ENCODE measurements at regions not wholly inside any gene's neighbourhood (a gene's known extent, or its start where the extent isn't known, plus 50 kb on each side); places are given as distances from the start of the nearest gene placed in this dataset.

DNA sequence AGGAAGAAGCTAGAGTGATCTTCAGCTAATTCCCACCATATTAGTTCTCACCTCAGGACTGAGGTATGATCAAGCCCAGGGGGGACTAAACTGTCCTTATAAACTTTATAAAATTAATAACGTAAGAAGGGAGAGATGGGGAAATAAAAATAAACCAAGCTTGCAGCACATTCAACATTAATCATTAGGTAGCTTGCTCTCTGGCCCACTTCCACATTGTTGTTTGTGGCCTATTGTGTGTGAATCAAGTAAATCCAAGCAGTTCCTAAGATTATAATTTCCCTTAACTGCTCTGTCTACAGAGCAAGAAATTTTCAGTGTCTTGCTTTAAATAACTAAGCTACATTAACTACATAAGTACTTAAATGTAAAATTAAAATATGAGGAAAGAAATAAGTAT, 131.3 kb upstream of the ABCA1 start:
- Mint-ChIP-seq H3K4me1 (ENCODE audit: low read depth) (no peaks in the 10 kb centered on the region), H3K27me3 (ENCODE audit: low read depth) (peaks cover 5% of the 10 kb centered on the region), H3K36me3 (ENCODE audit: low read depth) (no peaks in the 10 kb centered on the region), H3K27ac (no peak overlapping the region), H3K4me3 (no peak overlapping the region), H3K9me3 (no peaks in the 10 kb centered on the region)
- no peak for DNase-seq (ENCODE audit: low spot score)

- H3K4me3 Mint-ChIP-seq = no peak overlapping the region
- no peaks in the 10 kb centered on the region for H3K36me3 Mint-ChIP-seq (ENCODE audit: low read depth)
- DNase-seq (ENCODE audit: low spot score) = no peak
- H3K4me1 Mint-ChIP-seq (ENCODE audit: low read depth) = no peaks in the 10 kb centered on the region
- H3K27me3 Mint-ChIP-seq (ENCODE audit: low read depth) = peaks cover 5% of the 10 kb centered on the region
- H3K27ac Mint-ChIP-seq = no peak overlapping the region
- no peaks in the 10 kb centered on the region for H3K9me3 Mint-ChIP-seq
Measured at GRCh38 chr9:105062222-105062855, 134.4 kb upstream of the ABCA1 start.

DNA sequence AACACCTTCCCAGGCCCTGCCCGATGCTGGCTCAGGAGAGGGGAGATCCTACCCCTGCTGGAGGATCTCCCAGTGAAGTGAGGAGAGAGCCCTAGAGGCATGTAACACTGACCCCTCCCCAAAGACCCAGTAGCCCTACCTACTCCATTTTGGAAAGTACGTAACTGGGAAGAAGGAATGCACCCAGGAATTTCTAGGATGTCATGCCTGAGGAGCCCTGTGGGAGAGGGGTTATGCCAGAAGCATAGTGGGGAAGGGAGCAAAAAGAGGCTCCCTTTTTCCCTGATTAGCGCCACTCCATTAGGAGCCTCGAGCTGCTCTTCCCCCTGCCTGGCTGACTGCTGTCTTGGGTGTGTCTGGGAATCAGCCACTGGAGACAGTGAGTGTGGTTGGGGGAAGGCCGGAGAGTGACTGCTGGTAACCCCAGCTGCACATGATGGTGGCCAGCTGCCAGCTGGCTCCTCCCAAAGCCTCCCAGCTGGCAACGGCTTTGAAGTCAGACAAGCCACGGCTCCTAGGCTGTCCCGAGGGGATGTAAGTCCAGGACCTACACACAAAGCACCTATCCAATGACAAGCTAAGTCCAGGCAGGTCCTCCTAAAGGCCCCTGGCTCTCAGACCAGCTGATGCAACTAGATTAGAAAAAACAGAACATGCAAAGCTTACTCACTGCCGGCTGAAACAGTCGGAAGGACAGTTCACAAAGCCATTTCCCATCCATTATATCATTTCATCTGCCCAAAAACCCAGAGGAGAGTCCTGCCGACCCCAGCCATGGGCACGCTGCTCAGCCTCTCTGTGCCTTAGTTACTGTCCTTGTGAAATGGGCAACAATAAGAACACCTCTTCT, 136.5 kb upstream of the ABCA1 start:
- Mint-ChIP-seq H3K4me1 (ENCODE audit: low read depth) (no peaks in the 10 kb centered on the region), H3K27ac (no peak overlapping the region), H3K4me3 (no peak overlapping the region), H3K36me3 (ENCODE audit: low read depth) (no peaks in the 10 kb centered on the region), H3K9me3 (no peaks in the 10 kb centered on the region), H3K27me3 (ENCODE audit: low read depth) (peaks cover 3% of the 10 kb centered on the region)
- DNase-seq (ENCODE audit: low spot score) = no peak

DNA sequence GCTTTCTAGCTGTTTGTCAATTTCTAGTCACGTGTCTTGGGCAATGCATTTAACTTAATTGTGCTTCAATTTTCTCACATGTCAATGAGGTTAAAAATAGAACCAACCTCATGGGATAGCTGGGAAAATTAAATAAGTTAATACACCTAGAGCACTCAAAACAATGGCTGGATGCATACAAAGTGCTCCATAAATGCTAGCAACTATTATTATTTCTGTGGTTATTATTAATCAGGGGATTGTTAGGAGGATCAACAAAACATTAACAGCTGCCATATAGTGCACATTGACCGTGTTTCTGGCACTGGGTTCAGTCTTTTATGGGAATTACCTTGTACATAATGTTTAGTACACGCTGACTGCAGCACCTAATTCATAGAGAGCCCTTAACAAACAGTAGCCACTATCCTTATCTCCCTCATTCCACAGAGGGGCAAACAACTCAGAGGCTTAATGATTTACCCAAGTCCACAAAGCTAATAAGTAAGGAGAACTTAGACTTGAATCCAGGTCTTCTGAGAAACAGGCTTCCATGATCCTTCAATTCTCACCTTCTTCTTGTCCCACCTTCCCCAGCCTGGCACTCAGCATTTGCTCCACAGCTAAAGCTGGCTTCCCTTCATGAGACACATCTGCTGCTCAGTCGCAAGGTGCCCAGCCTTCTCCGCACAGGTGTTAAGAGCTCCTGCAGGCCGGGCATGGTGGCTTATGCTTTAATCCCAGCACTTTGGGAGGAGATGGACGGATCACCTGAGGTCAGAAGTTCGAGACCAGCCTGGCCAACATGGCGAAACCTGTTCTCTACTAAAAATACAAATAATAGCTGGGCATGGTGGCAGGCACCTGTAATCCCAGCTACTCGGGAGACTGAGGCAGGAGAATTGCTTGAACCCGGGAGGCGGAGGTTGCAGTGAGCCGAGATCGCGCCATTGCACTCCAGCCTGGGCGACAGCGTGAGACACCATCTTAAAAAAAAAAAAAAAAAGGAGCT, 137.4 kb upstream of the ABCA1 start:
- DNase-seq (ENCODE audit: low spot score) = no peak
- peaks cover 3% of the 10 kb centered on the region for H3K27me3 Mint-ChIP-seq (ENCODE audit: low read depth)
- H3K9me3 Mint-ChIP-seq = no peaks in the 10 kb centered on the region
- H3K4me3 Mint-ChIP-seq = no peak overlapping the region
- no peaks in the 10 kb centered on the region for H3K4me1 Mint-ChIP-seq (ENCODE audit: low read depth)
- no peak overlapping the region for H3K27ac Mint-ChIP-seq
- no peaks in the 10 kb centered on the region for H3K36me3 Mint-ChIP-seq (ENCODE audit: low read depth)

- DNase-seq (ENCODE audit: low spot score) = no peak
- H3K4me3 Mint-ChIP-seq = no peak overlapping the region
- H3K27me3 Mint-ChIP-seq (ENCODE audit: low read depth) = no peaks in the 10 kb centered on the region
- no peaks in the 10 kb centered on the region for H3K9me3 Mint-ChIP-seq
- no peaks in the 10 kb centered on the region for H3K4me1 Mint-ChIP-seq (ENCODE audit: low read depth)
- H3K36me3 Mint-ChIP-seq (ENCODE audit: low read depth) = no peaks in the 10 kb centered on the region
- H3K27ac Mint-ChIP-seq = no peak overlapping the region
Measured at GRCh38 chr9:105066275-105066865, 138.4 kb upstream of the ABCA1 start.

- no peaks in the 10 kb centered on the region for H3K27me3 Mint-ChIP-seq (ENCODE audit: low read depth)
- H3K27ac Mint-ChIP-seq = no peak overlapping the region
- H3K4me3 Mint-ChIP-seq = no peak overlapping the region
- DNase-seq (ENCODE audit: low spot score) = no peak
- H3K36me3 Mint-ChIP-seq (ENCODE audit: low read depth) = no peaks in the 10 kb centered on the region
- no peaks in the 10 kb centered on the region for H3K4me1 Mint-ChIP-seq (ENCODE audit: low read depth)
- no peaks in the 10 kb centered on the region for H3K9me3 Mint-ChIP-seq
Measured at GRCh38 chr9:105067895-105068580, 140.1 kb upstream of the ABCA1 start.

DNA sequence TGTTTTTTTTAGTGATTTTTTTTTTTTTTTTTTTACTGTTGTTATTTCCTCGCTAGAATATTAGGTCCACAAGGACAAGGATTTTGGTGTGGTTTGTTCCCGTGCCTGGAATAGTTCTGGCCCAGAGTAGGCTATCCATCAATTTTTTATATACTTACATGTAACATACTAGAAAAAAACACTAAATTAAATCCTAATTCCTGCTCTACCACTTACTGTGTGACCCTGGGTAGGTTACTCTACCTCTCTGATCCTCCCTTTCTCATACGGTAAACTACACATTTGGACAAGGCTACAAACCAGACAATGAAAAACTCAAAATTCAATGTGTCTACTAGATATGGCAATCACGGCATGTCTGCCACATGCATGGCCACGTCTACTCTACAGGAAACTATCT, 141.3 kb upstream of the ABCA1 start:
- Mint-ChIP-seq H3K9me3 (no peaks in the 10 kb centered on the region), H3K4me1 (ENCODE audit: low read depth) (no peaks in the 10 kb centered on the region), H3K4me3 (no peak overlapping the region), H3K27me3 (ENCODE audit: low read depth) (no peaks in the 10 kb centered on the region), H3K27ac (no peak overlapping the region), H3K36me3 (ENCODE audit: low read depth) (no peaks in the 10 kb centered on the region)
- no peak for DNase-seq (ENCODE audit: low spot score)

GRCh38 chr9:105069696-105070095, 141.7 kb upstream of the ABCA1 start:
- H3K36me3 Mint-ChIP-seq (ENCODE audit: low read depth) = no peaks in the 10 kb centered on the region
- H3K4me1 Mint-ChIP-seq (ENCODE audit: low read depth) = no peaks in the 10 kb centered on the region
- no peak overlapping the region for H3K4me3 Mint-ChIP-seq
- H3K9me3 Mint-ChIP-seq = no peaks in the 10 kb centered on the region
- no peak for DNase-seq (ENCODE audit: low spot score)
- no peaks in the 10 kb centered on the region for H3K27me3 Mint-ChIP-seq (ENCODE audit: low read depth)
- H3K27ac Mint-ChIP-seq = no peak overlapping the region

DNA sequence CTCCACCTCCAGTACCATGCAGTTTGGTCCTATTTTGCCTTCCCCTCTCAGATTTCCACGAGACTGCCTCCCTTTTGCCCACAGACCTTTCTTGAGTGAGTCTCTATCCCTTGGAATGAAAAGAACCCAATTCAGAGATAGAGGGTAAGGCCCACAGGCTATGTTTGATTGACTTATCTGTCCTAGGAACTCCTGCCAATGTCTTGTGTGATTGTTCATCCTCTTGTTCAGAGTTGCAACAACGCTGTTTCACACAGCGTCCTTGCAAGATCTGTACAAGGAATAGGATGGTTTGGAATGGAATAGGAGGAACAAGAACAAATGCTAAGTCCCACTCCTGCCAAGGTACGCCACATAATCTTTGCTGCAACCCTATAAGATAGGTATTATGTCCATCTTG, 142.2 kb upstream of the ABCA1 start:
- no peak for DNase-seq (ENCODE audit: low spot score)
- no peaks in the 10 kb centered on the region for H3K9me3 Mint-ChIP-seq
- H3K4me3 Mint-ChIP-seq = no peak overlapping the region
- no peak overlapping the region for H3K27ac Mint-ChIP-seq
- H3K4me1 Mint-ChIP-seq (ENCODE audit: low read depth) = no peaks in the 10 kb centered on the region
- H3K27me3 Mint-ChIP-seq (ENCODE audit: low read depth) = no peaks in the 10 kb centered on the region
- no peaks in the 10 kb centered on the region for H3K36me3 Mint-ChIP-seq (ENCODE audit: low read depth)

DNA sequence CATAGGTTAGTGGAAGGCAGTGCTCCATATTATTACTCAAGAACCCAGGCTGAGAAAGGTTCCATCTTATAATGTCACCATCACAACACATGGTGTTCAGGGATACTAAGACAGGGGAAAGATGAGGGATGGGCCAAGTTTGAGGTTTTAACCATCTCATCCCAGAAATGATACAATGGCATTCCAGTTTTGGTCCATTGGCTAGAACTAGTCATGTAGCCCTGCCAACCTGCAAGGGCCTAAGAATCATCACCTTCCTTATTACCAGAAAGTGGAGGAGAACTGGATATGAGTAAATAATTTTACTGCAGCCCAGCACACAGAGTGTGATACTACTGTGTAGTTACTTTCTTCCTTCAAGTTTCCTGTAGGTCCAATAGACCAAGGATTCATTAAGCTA, 144.5 kb upstream of the ABCA1 start:
- no peaks in the 10 kb centered on the region for H3K27me3 Mint-ChIP-seq (ENCODE audit: low read depth)
- no peak overlapping the region for H3K27ac Mint-ChIP-seq
- DNase-seq (ENCODE audit: low spot score) = no peak
- H3K4me1 Mint-ChIP-seq (ENCODE audit: low read depth) = no peaks in the 10 kb centered on the region
- H3K36me3 Mint-ChIP-seq (ENCODE audit: low read depth) = no peaks in the 10 kb centered on the region
- no peak overlapping the region for H3K4me3 Mint-ChIP-seq
- H3K9me3 Mint-ChIP-seq = no peaks in the 10 kb centered on the region

DNA sequence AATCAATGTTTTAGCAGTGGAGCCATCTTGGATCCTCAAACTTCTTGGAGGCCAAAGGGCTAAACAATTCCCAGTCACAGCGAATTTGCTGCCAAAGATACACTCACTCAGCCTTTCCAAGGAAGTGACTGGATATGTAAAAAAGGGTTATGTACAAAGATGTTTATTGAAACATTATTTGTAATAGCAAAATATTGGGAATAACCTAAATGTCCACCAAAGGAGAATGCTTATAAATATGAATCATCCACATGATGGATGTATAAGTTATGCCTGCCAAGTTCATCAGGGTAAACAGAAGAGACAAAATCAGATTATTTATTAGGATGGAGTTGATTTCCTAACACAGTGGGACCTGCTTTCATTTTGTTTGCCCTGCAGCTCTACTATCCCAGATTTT, 145.2 kb upstream of the ABCA1 start:
- no peaks in the 10 kb centered on the region for H3K4me1 Mint-ChIP-seq (ENCODE audit: low read depth)
- no peaks in the 10 kb centered on the region for H3K36me3 Mint-ChIP-seq (ENCODE audit: low read depth)
- no peak overlapping the region for H3K4me3 Mint-ChIP-seq
- no peaks in the 10 kb centered on the region for H3K9me3 Mint-ChIP-seq
- H3K27ac Mint-ChIP-seq = no peak overlapping the region
- no peak for DNase-seq (ENCODE audit: low spot score)
- H3K27me3 Mint-ChIP-seq (ENCODE audit: low read depth) = no peaks in the 10 kb centered on the region

GRCh38 chr9:105074491-105074890, 146.5 kb upstream of the ABCA1 start:
- H3K4me1 Mint-ChIP-seq (ENCODE audit: low read depth) = no peaks in the 10 kb centered on the region
- no peak overlapping the region for H3K27ac Mint-ChIP-seq
- H3K27me3 Mint-ChIP-seq (ENCODE audit: low read depth) = no peaks in the 10 kb centered on the region
- H3K9me3 Mint-ChIP-seq = no peaks in the 10 kb centered on the region
- DNase-seq (ENCODE audit: low spot score) = no peak
- H3K36me3 Mint-ChIP-seq (ENCODE audit: low read depth) = no peaks in the 10 kb centered on the region
- no peak overlapping the region for H3K4me3 Mint-ChIP-seq

DNA sequence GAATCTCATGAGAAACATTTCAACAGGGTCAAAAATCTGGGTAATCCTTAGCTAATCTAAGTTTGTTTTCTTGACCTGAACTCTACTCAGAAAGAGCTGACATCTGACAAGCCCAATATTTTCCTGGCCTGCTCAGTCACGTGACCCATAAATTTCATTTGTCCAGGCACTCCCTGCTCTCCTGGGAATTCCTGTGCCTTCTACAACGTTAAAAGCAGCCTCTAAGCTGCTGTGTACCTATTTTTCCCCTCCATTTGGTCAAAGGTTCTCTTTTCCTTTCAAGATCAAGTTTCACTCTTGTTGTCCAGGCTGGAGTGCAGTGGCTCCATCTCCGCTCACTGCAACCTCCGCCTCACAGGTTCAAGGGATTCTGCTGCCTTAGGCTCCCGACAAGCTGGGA, 148.8 kb upstream of the ABCA1 start:
- Mint-ChIP-seq H3K36me3 (ENCODE audit: low read depth) (no peaks in the 10 kb centered on the region), H3K27ac (no peak overlapping the region), H3K4me3 (no peak overlapping the region), H3K4me1 (ENCODE audit: low read depth) (no peaks in the 10 kb centered on the region), H3K27me3 (ENCODE audit: low read depth) (no peaks in the 10 kb centered on the region), H3K9me3 (no peaks in the 10 kb centered on the region)
- no peak for DNase-seq (ENCODE audit: low spot score)

Measured in T-helper 2 cell treated with Interferon-gamma antibody and Interleukin-4, amounts not matched to agents 5 μg/mL and 100 μg/mL, for 36 hours (primary cell).